Neural cell (in vitro differentiated cells): ENCODE measurements at regions not wholly inside any gene's neighbourhood (a gene's known extent, or its start where the extent isn't known, plus 50 kb on each side); places are given as distances from the start of the nearest gene placed in this dataset.

Source experiments
- H2AFZ ChIP-seq: fragments of 200-600, 300-800 bp; sonication (generic), shearing (Covaris generic); 2 replicates; pipeline ENCODE4 v1.6.0; 2014; ENCODE audit warnings: low read depth, mild to moderate bottlenecking, antibody characterized with exemption, low read length, moderate library complexity
- H3F3A ChIP-seq: fragments of 200-600 bp; shearing (Covaris generic); 2 replicates; pipeline ENCODE4 v1.6.1; 2016; ENCODE audit warnings: mild to moderate bottlenecking, moderate library complexity, mixed read lengths, antibody characterized with exemption, low read length; ENCODE audit not compliant: insufficient read depth, poor library complexity, severe bottlenecking
- H3K27ac ChIP-seq: fragments of 200-600, 300-800 bp; sonication (generic), shearing (Covaris generic); 2 replicates; pipeline ENCODE4 v1.5.1; 2014; ENCODE audit warnings: mild to moderate bottlenecking, low read length, moderate library complexity
- H3K27me3 ChIP-seq: fragments of 300-800, 200-600 bp; sonication (generic), shearing (Covaris generic); 2 replicates; pipeline ENCODE4 v1.6.0; 2014; ENCODE audit warnings: mild to moderate bottlenecking, low read depth, low read length, moderate library complexity; ENCODE audit not compliant: insufficient read depth
- H3K36me3 ChIP-seq: fragments of 300-800, 200-600 bp; sonication (generic), shearing (Covaris generic); 2 replicates; pipeline ENCODE4 v1.5.1; 2014; ENCODE audit warnings: mild to moderate bottlenecking, antibody characterized with exemption, low read length, moderate library complexity; ENCODE audit not compliant: insufficient read depth
- H3K4me2 ChIP-seq: fragments of 300-800, 200-600 bp; sonication (generic), shearing (Covaris generic); 2 replicates; pipeline ENCODE4 v1.6.0; 2014; ENCODE audit warnings: mild to moderate bottlenecking, low read length
- H3K4me3 ChIP-seq: fragments of 300-800, 200-600 bp; sonication (generic), shearing (Covaris generic); 2 replicates; pipeline ENCODE4 v1.5.1; 2014; ENCODE audit warnings: mild to moderate bottlenecking, low read length, moderate library complexity
- H3K79me2 ChIP-seq: fragments of 200-600 bp; shearing (Covaris generic); replicated peaks from 2 replicates; pipeline ENCODE4 v1.6.0; 2014; ENCODE audit warnings: mild to moderate bottlenecking, low read length, moderate library complexity; ENCODE audit not compliant: insufficient read depth
- H3K9ac ChIP-seq: fragments of 300-800, 200-600 bp; sonication (generic), shearing (Covaris generic); 2 replicates; pipeline ENCODE4 v1.6.1; 2016; ENCODE audit warnings: mild to moderate bottlenecking, low read length, mixed read lengths
- H3K9me2 ChIP-seq: fragments of 200-600 bp; shearing (Covaris generic); 2 replicates; pipeline ENCODE4 v1.6.1; 2016; ENCODE audit warnings: mild to moderate bottlenecking, low read length, mixed read lengths; ENCODE audit not compliant: insufficient read depth
- H3K9me3 ChIP-seq: fragments of 200-600, 300-800 bp; sonication (generic), shearing (Covaris generic); 2 replicates; pipeline ENCODE4 v1.6.1; 2016; ENCODE audit warnings: mild to moderate bottlenecking, mixed run types, low read length, moderate library complexity, mixed read lengths
- H4K20me1 ChIP-seq: fragments of 200-600 bp; shearing (Covaris generic); 2 replicates; pipeline ENCODE4 v1.6.1; 2016; ENCODE audit warnings: mild to moderate bottlenecking, mixed run types; ENCODE audit not compliant: insufficient read depth
- CTCF ChIP-seq: fragments of 450-650 bp; IDR thresholded peaks from 2 replicates; pipeline ENCODE4 v1.5.1; 2014; ENCODE audit warnings: antibody characterized with exemption, mild to moderate bottlenecking, moderate library complexity; ENCODE audit not compliant: poor library complexity, severe bottlenecking
- EP300 ChIP-seq: fragments of 450-650 bp; conservative IDR thresholded peaks from 2 replicates; pipeline ENCODE4 v1.6.1; 2014; ENCODE audit warnings: antibody characterized with exemption, mild to moderate bottlenecking, moderate library complexity; ENCODE audit not compliant: poor library complexity, severe bottlenecking
- EZH2 ChIP-seq: fragments of 200-600, 300-800 bp; shearing (Covaris generic), sonication (generic); IDR thresholded peaks from 2 replicates; pipeline ENCODE4 v1.6.1; 2014; ENCODE audit warnings: antibody characterized with exemption, low read length, borderline replicate concordance, mild to moderate bottlenecking; ENCODE audit not compliant: insufficient read depth, poor library complexity, severe bottlenecking
- MXI1 ChIP-seq: fragments of 450-650 bp; conservative IDR thresholded peaks from 2 replicates; pipeline ENCODE4 v1.6.1; 2014; ENCODE audit warnings: antibody characterized with exemption, mild to moderate bottlenecking; ENCODE audit not compliant: poor library complexity, severe bottlenecking
- POLR2AphosphoS5 ChIP-seq: IDR thresholded peaks from 2 replicates; pipeline ENCODE4 v1.6.1; 2012
- RAD21 ChIP-seq: fragments of 450-650 bp; conservative IDR thresholded peaks from 2 replicates; pipeline ENCODE4 v1.6.1; 2014; ENCODE audit warnings: antibody characterized with exemption, mild to moderate bottlenecking, moderate library complexity
- REST ChIP-seq: IDR thresholded peaks from 2 replicates; pipeline ENCODE4 v1.6.1; 2012; ENCODE audit warnings: borderline replicate concordance
- SMC3 ChIP-seq: fragments of 450-650 bp; conservative IDR thresholded peaks from 2 replicates; pipeline ENCODE4 v1.6.1; 2014; ENCODE audit warnings: antibody characterized with exemption, mild to moderate bottlenecking, moderate library complexity; ENCODE audit not compliant: poor library complexity
- TAF1 ChIP-seq: IDR thresholded peaks from 2 replicates; pipeline ENCODE4 v1.6.1; 2012; ENCODE audit warnings: low read depth

- H3F3A ChIP-seq, result no peaks in the 10 kb centered on the region
- no peak overlapping the region for H3K27ac ChIP-seq
- H3K4me3 ChIP-seq, result no peak overlapping the region
- no peaks in the 10 kb centered on the region for H3K27me3 ChIP-seq
- no peaks in the 10 kb centered on the region for H3K36me3 ChIP-seq
- TF ChIP-seq CTCF (no peak), EZH2 (no peak), MXI1 (no peak), EP300 (no peak), TAF1 (no peak), SMC3 (no peak), REST (no peak), POLR2AphosphoS5 (no peak), RAD21 (no peak)
- H3K4me2 ChIP-seq, result no peak overlapping the region
- H3K9me2 ChIP-seq, result no peaks in the 10 kb centered on the region
- no peaks in the 10 kb centered on the region for H3K79me2 ChIP-seq
- no peak overlapping the region for H2AFZ ChIP-seq
- H3K9ac ChIP-seq, result no peak overlapping the region
- H3K9me3 ChIP-seq, result no peaks in the 10 kb centered on the region
- H4K20me1 ChIP-seq, result no peaks in the 10 kb centered on the region
These were observed 91.1 kb upstream of the LRRN1 start for GRCh38 chr3:3707858-3708768.

- no peaks in the 10 kb centered on the region for H3F3A ChIP-seq
- no peaks in the 10 kb centered on the region for H3K36me3 ChIP-seq
- H3K9me3 ChIP-seq, result no peaks in the 10 kb centered on the region
- no peak overlapping the region for H3K4me3 ChIP-seq
- no peak overlapping the region for H3K27ac ChIP-seq
- no peaks in the 10 kb centered on the region for H3K9me2 ChIP-seq
- H3K27me3 ChIP-seq, result no peaks in the 10 kb centered on the region
- H4K20me1 ChIP-seq, result no peaks in the 10 kb centered on the region
- no peak for TF ChIP-seq TAF1
- H3K9ac ChIP-seq, result no peak overlapping the region
- H3K4me2 ChIP-seq, result no peak overlapping the region
- H3K79me2 ChIP-seq, result no peaks in the 10 kb centered on the region
- H2AFZ ChIP-seq, result no peak overlapping the region
These were observed 94.0 kb upstream of the LRRN1 start for GRCh38 chr3:3705090-3705775.
